ENCODE measurements at regions not wholly inside any gene's neighbourhood (a gene's known extent, or its start where the extent isn't known, plus 50 kb on each side); places are given as distances from the start of the nearest gene placed in this dataset.

DNA sequence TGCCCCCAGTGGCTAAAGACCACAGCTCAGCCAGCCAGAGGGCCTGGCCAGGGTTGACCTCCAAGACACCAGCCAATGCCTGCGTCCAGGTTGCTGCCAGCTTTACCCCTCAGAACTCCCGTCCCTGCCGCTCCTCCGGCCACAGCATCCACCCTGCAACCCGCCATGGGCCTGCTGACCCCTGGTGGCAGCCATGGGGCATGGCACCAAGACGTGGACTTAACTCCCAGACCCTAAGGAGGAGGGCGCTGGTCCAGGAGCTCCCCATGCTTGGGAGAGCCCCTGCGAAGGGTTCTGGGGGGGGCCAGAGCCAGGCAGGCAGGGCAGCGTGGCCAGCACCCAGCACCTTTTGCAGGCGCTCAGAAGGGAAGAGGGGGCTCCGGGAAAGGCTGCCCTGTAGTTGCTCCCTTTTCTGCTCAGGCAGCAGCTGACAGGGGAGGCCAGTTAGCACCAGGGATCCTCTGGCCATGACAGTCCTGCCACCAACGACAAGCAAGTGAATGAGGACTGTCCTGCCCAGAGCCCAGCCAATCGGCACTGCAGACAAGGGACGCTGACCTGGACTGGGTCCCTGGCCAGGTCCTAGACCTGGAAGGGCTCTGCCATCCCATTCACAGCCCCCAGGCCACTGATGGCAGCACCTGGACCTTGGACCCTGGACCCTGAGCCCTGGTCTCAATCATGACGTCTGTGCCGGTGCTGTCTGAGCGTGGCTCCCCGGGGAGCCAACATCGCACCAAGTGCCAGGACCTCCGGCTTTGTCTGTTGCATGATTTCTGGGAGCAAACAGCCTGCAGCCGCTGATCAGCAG lies 246.2 kb downstream of the NPHP4 start:
- peaks cover 5% of the 10 kb centered on the region for H3K27me3 Mint-ChIP-seq (ENCODE audit: insufficient read depth)
- H3K27ac Mint-ChIP-seq = no peak overlapping the region
- no peaks in the 10 kb centered on the region for H3K4me1 Mint-ChIP-seq (ENCODE audit: low read depth)
- DNase-seq = peak; percentile 1
- peaks cover 34% of the 10 kb centered on the region for H3K9me3 Mint-ChIP-seq
- TF ChIP-seq, protein P1, sequence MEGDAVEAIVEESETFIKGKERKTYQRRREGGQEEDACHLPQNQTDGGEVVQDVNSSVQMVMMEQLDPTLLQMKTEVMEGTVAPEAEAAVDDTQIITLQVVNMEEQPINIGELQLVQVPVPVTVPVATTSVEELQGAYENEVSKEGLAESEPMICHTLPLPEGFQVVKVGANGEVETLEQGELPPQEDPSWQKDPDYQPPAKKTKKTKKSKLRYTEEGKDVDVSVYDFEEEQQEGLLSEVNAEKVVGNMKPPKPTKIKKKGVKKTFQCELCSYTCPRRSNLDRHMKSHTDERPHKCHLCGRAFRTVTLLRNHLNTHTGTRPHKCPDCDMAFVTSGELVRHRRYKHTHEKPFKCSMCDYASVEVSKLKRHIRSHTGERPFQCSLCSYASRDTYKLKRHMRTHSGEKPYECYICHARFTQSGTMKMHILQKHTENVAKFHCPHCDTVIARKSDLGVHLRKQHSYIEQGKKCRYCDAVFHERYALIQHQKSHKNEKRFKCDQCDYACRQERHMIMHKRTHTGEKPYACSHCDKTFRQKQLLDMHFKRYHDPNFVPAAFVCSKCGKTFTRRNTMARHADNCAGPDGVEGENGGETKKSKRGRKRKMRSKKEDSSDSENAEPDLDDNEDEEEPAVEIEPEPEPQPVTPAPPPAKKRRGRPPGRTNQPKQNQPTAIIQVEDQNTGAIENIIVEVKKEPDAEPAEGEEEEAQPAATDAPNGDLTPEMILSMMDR (IDR thresholded peaks at IDR 0.05) = peak; percentile 79
- H3K36me3 Mint-ChIP-seq (ENCODE audit: low read depth) = no peaks in the 10 kb centered on the region; the same call in 1 of the 2 replicates
- H3K4me3 Mint-ChIP-seq = no peak overlapping the region

DNA sequence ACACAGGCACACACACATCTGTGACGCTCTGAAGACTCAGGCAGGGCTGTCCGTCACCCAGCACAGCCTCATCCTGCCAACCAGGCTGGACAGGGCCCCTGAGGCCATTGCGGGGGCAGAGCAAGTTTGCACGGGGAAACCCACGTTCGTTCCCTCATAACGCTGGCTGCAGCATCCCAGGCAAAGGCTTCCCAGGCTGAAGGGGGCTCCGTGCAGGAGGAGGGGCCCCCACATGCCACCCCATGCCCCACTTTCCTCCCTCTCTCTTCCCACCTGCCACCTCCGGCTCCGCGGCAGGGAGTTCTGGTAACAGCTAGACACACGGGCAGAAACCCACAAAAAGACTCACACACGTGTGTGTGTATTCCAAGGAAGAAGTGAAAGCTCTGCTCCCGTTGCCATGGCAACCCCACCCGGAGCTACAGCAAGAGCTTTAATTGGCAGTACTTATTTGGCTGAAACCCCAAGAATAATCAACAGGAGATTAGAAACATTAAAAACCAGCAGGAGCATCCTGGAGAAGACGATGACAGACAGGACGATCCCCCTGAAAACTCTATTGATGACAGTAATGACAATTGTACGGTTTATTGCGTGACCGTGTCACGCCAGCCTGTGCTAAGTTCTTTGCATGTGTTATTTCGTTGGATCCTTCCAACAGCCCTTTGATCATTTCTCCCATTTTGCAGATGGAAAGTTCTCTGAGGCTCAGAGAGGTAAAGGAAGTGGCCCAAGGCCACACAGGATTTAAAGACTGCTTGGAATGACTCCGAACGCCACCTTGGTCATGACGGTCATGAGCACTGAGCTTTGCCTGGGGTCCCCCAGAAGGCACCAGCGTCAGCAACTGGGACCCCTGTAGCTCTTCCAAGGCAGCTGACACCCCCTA lies 247.1 kb downstream of the NPHP4 start:
- Mint-ChIP-seq H3K27me3 (ENCODE audit: insufficient read depth) (peaks cover 5% of the 10 kb centered on the region), H3K9me3 (peaks cover 33% of the 10 kb centered on the region), H3K4me1 (ENCODE audit: low read depth) (no peaks in the 10 kb centered on the region), H3K4me3 (no peak overlapping the region), H3K36me3 (ENCODE audit: low read depth) (no peaks in the 10 kb centered on the region; the same call in 1 of the 2 replicates), H3K27ac (no peak overlapping the region)
- no peak for DNase-seq
- TF ChIP-seq, protein P1 (IDR thresholded peaks at IDR 0.05) = no peak

DNA sequence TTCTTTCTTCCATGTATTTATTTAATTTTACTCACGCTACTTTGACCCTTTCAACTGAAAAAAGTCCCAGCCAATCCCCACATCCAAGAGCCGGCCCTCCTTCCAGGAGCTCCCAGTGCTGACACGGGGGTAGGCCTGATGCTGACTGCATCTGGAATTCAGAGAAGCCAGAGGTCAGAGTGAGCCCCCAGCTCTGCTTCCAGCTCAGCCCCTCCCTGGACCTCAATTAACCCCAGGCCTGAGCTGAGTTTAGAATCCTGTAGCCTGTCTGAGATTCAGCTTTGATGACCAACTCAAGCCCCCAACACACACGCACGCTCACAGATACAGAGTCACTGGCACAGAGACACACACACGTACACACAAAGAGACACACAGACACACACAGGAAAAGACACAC lies 247.9 kb downstream of the NPHP4 start:
- H3K36me3 Mint-ChIP-seq (ENCODE audit: low read depth) = no peaks in the 10 kb centered on the region; the same call in 1 of the 2 replicates
- no peak overlapping the region for H3K4me3 Mint-ChIP-seq
- H3K4me1 Mint-ChIP-seq (ENCODE audit: low read depth) = no peaks in the 10 kb centered on the region
- TF ChIP-seq, protein P1 (IDR thresholded peaks at IDR 0.05) = no peak
- DNase-seq = no peak
- no peak overlapping the region for H3K27ac Mint-ChIP-seq
- peaks cover under 1% of the 10 kb centered on the region; the same call in 1 of the 2 replicates for H3K27me3 Mint-ChIP-seq (ENCODE audit: insufficient read depth)
- peaks cover 32% of the 10 kb centered on the region for H3K9me3 Mint-ChIP-seq

GRCh38 chr1:5743435-5744095 lies 248.7 kb downstream of the NPHP4 start:
- H3K36me3 Mint-ChIP-seq (ENCODE audit: low read depth) = no peaks in the 10 kb centered on the region
- DNase-seq = no peak
- H3K4me3 Mint-ChIP-seq = no peak overlapping the region
- no peak overlapping the region for H3K27ac Mint-ChIP-seq
- peaks cover 30% of the 10 kb centered on the region for H3K9me3 Mint-ChIP-seq
- TF ChIP-seq, protein P1 (IDR thresholded peaks at IDR 0.05) = no peak
- no peaks in the 10 kb centered on the region for H3K4me1 Mint-ChIP-seq (ENCODE audit: low read depth)
- no peaks in the 10 kb centered on the region; the same call in 1 of the 2 replicates for H3K27me3 Mint-ChIP-seq (ENCODE audit: insufficient read depth)

GRCh38 chr1:5742801-5743200 lies 249.4 kb downstream of the NPHP4 start:
- TF ChIP-seq, protein P1 (IDR thresholded peaks at IDR 0.05) = no peak
- Mint-ChIP-seq H3K27me3 (ENCODE audit: insufficient read depth) (no peaks in the 10 kb centered on the region), H3K36me3 (ENCODE audit: low read depth) (no peaks in the 10 kb centered on the region), H3K27ac (no peak overlapping the region), H3K4me3 (no peak overlapping the region), H3K9me3 (peaks cover 30% of the 10 kb centered on the region), H3K4me1 (ENCODE audit: low read depth) (no peaks in the 10 kb centered on the region)
- no peak for DNase-seq
